NT2/D1 (cell line): ENCODE measurements at regions not wholly inside any gene's neighbourhood (a gene's known extent, or its start where the extent isn't known, plus 50 kb on each side); places are given as distances from the start of the nearest gene placed in this dataset.

Source experiments
- SUZ12 ChIP-seq: IDR thresholded peaks from 2 replicates; pipeline ENCODE4 v1.6.1; 2011; ENCODE audit not compliant: insufficient read length, insufficient read depth; ENCODE audit errors: extremely low read depth
- ZNF274 ChIP-seq: IDR thresholded peaks from 2 replicates; pipeline ENCODE4 v1.6.1; 2011; ENCODE audit warnings: mild to moderate bottlenecking, low read depth, low read length

DNA sequence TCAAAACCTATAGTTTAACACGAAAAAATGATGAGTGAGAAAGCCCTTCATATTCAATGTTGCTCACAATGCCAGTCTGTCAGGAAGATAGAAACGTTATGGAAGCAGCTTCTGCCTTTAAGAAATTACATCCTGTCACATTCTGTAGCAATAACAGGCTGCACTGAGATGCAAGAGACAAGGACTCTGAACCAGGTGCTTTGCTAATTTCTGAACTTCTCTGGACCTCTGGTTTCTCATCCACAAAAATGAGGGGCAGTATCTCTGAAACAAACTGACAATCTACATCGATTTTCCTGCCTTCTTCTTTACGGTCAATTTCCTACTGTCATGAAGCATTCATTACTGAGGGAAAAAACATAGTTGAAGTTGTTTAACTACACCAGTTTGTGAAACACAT is 234.0 kb downstream of the SNX13 start:
- no peak for TF ChIP-seq ZNF274
- TF ChIP-seq SUZ12: no peak
